NCI-H748 (cell line): ENCODE measurements at regions not wholly inside any gene's neighbourhood (a gene's known extent, or its start where the extent isn't known, plus 50 kb on each side); places are given as distances from the start of the nearest gene placed in this dataset.

Experiments
- DNase-seq: peaks from one replicate; lab custom pipeline; 2025; ENCODE audit not compliant: unreplicated experiment; lab: John Stamatoyannopoulos, UW

GRCh38 chr16:63080746-63081145 is 1044.5 kb upstream of the CDH8 start:
- DNase-seq = no peak

- DNase-seq = no peak
These were observed 1032.8 kb upstream of the CDH8 start for GRCh38 chr16:63069047-63069446.

GRCh38 chr16:63067141-63067540 is 1030.9 kb upstream of the CDH8 start:
- DNase-seq = no peak

GRCh38 chr16:63066552-63066951 is 1030.3 kb upstream of the CDH8 start:
- DNase-seq = no peak

- no peak for DNase-seq
These were observed 1025.1 kb upstream of the CDH8 start for GRCh38 chr16:63061319-63061718.

- DNase-seq = no peak
These were observed 1023.4 kb upstream of the CDH8 start for GRCh38 chr16:63059676-63060075.

DNA sequence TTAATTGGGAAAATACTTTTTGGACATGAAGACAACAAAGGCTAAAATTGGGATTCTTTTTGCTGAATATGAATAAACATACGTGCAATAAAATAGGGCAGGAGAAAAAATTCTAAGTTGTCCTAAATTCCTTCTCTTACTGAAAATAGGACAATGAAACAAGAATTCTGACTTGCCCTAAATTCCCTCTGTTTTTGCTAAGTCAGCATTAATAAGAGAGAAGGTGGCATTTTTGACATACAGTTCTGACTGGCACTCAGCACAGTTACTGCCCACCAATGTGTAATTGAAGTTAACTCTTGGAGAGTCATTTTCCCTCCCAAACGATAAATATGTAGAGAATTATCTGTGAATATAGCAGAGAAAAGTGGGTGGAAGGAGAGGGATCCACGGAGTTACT is 1021.1 kb upstream of the CDH8 start:
- DNase-seq = no peak

DNA sequence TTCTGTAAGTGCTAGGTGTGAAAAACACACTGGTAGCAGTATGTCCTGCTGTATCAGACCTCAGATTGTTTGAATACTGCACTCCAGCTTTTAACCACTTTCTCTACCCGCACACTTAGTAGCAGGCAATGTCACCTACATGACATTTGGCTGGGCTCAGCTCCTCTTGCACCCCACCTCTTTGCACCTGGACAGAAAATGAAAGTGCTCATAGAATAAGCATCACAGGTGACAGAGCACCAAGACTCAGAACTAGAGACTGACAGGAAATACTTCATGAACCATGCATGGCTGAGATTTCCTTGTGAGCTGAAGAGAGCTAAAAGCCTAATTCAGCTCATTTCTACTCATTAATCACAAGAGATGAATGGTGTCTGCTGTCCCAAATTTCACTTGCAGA is 1014.2 kb upstream of the CDH8 start:
- no peak for DNase-seq

DNA sequence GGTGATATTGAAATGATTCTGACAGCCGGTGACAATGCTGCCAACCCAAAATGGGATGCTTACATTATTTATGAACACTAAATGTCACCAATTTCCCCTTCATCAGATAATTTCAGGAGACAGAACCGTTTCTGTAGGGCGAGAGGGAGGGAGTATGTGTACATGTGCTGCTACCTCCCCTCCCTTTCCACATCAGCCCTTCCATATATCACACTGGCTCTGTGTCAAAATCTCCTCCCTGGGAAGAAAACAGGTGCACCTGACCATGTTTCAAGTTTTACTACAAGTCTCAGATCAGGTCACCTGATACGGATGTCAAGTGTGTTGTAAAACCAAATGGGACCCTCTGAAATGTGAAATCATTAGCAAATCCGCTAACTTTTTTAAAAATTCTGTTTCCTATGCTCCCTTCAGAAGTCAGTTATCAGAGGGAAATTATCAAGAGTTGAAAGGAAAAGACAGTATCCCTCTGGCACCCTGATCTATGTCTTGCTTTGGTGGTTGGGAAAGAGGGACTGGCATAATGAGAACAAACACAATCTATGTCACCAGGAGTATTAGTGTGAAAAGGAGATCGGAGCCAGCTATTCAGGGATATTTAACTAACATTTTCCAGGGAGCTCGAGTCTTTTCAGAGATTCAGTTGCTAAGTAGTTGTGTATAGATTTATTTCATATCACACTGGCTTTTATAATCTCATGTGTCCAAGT is 1002.3 kb upstream of the CDH8 start:
- no peak for DNase-seq

DNA sequence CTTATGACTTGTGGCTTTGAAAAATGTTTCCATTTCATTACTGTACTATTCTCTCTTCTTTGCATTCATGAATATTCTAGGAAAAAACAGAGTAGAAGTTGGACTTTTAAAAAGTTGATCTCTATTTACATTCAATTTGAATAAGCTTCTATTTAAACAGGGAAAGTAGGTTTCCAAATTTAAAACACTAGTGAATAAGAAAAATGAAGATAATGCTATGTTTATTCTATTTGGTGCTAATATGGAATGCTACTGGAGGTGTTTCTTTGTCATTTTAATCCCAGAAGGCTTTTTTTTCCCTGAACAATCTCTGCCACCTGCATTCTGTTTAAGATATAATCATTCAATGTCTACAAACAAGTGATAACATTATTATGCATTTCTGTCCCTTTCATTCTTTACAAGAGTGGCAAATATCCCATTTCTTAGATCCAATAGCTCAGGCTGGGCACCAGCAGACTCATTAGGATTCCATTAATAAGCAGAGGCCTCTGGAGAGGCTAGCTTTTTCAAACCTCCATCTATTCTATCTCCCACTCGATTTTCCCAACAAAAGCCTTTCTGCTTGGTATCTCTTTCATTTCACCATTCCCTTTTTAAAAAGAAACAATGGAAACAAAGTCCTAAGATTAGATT is 1001.6 kb upstream of the CDH8 start:
- no peak for DNase-seq

DNA sequence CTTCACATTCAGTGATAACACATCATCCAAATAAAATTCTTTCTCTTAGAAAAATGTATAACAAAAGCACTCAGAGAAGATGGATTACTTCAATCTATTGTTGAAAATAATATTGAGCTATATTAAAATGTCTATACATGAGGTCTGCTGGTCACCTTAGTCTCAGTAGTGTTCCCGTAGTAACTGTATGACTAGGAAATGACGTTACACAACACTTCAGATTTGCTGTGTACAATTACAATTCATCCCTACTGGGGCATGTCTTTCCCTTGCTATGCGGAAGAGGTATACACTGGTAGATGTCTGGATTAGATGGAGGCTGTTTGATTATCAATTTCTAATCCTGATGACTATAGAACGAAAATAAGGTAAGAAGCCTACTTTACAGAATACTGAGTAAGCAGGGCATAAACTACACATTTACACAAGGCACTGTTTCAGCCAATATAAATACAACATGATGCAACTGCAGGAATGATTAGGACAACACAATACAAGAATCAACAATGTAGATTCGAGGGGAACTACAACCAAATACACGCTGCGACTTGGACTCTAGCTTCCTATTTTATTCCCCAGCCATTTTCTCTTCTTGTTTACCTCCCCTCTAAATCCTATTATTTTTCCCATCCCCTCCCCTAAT is 982.5 kb upstream of the CDH8 start:
- DNase-seq = no peak

- no peak for DNase-seq
These were observed 972.5 kb upstream of the CDH8 start for GRCh38 chr16:63008688-63009087.

DNA sequence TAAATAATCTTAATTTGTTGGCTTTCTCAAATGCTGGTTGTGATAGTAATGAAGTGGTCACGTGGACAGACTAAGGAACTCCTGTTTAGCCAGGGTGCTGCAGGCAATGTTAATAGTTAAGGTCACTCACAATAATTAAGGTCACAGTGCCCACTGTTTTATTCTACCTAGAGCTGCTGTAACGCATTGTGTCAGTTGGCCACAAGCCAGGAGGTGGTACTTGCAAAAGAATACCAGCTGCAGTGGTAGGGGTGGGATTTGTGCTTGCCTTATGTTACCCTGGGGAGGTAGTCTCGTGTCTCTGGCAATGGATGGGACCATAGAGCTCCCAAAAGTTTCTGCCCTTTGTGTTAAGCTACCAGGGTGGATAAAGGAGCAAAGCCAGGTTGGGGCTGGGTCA is 969.1 kb upstream of the CDH8 start:
- DNase-seq = peak; percentile 94

- no peak for DNase-seq
These were observed 953.2 kb upstream of the CDH8 start for GRCh38 chr16:62989480-62989879.

DNA sequence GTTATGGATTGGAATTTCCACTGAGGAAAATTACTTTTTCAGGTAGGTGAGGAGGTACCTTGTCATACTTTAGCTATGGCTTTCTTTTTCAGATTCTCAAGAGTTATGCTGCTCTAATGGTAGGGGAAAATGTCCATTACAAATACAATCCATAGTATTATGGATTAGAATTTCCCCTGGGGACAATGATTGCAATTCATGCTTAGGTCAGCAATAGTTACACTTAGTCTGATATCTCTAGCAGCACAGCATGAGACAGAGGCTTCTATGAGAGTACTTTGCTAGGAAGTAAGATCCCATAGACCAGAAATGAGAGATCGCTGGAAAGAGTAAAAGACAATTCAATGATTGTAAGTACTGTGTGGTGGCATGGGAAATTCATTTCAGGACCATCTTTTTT is 949.5 kb upstream of the CDH8 start:
- DNase-seq = no peak

- DNase-seq = no peak
These were observed 942.2 kb upstream of the CDH8 start for GRCh38 chr16:62978451-62978850.

- no peak for DNase-seq
These were observed 941.6 kb upstream of the CDH8 start for GRCh38 chr16:62977876-62978275.

- no peak for DNase-seq
These were observed 938.2 kb upstream of the CDH8 start for GRCh38 chr16:62974424-62974823.

DNA sequence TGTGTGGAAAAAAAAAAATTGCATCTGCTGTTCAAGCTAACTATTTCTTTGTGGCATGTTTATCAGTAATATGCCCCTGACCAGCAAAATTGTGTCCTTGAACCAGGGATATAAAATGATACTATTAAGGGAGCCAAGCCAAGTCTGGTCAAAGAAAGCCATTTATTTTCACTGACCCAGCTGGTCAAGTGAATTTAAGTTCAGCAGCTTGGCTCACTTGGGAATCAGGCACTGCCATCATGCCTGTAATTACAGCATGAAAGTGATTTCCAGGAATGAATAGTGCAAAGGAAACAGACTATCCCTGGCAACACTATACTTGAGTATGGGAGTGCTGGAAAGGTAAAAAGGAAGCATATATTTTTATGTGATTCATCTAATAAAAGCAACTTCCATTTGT is 934.6 kb upstream of the CDH8 start:
- no peak for DNase-seq

DNA sequence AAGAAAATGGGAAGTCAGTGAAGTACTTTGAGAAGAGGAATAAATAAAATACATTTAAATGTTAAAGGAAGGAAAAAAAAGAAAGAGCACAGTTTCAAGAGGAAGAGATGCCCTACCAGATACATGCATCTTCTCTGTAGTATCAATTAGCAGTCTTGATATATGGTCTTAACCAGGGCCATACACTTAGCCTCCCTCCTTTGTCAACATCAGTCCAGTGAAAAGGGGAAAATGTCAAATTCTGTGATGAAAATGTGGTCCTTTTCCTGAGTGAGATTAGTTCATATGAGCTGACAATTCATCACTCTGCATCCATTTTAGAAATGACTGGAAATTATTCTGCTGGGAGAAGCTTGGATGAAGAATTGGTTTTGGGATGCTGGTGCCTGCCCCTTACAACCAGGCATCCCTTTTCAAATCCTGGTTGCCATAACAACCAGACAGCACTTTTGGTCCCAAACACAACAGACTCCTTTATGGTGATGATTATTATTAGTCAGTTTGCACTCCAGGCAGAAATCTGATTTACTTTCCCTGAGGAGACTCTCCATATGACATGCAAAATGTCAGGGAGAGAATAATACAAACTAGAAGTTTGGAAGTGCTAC is 933.6 kb upstream of the CDH8 start:
- peak; percentile 2 for DNase-seq

DNA sequence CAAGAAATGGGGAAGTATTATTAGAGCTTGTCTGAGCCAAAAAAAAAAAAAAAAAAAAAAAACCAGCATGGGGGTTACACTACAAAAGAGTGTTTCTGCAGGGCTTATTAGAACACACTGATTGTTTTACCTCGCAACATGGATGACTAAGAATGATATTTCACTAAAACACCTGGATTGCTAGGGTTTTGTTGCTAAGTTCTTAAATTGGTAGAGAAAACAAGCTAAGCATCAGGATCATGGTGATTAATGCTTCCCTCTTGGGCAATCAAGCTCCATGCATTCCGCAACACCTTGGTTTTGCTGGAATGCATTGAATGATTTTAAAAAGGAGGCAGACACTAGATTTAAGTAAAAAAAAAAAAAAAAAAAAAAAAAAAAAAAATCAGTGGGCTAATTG is 931.4 kb upstream of the CDH8 start:
- peak; percentile 68 for DNase-seq

DNA sequence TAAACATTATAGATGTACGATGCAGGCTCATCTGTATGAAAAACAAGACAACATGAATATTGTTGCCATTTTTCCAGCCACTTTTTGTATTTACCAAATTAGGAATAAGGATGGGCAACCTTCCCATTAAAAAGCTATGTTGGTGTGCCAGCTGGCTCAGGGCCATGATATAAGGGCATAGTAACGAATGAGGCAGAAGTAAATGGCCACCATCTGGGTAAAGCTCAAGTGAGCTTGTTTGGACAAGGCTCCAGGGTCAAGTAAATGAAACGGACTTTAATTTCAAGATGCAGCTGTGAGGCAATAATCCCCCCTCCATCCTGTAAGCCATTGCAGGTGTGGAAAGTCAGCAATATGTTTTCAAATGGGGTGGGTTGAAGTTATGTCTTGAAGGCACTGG is 930.9 kb upstream of the CDH8 start:
- DNase-seq = peak; percentile 87
